Activated CD4-positive, alpha-beta T cell treated with anti-CD3 and anti-CD28 coated beads for 36 hours (primary cell): ENCODE measurements at regions not wholly inside any gene's neighbourhood (a gene's known extent, or its start where the extent isn't known, plus 50 kb on each side); places are given as distances from the start of the nearest gene placed in this dataset.
A peak's percentile ranks its signal among the peaks of the same experiment; 100 is the strongest.

Experiments used
- ATAC-seq: fragments of 200-7000 bp; cut with Tn5 transposase; one replicate; pipeline ENCODE4 v1.10.0; 2021; ENCODE audit warnings: mild to moderate bottlenecking, moderate library complexity
- CTCF ChIA-PET: fragments of 350-600 bp; sonication (Branson Sonifier 250); formaldehyde crosslinking; loops from one replicate; lab custom pipeline; 2021; ENCODE audit warnings: antibody characterized with exemption; lab: Charles Lee
- POLR2A ChIA-PET: fragments of 350-600 bp; sonication (Branson Sonifier 250); formaldehyde crosslinking; loops from one replicate; lab custom pipeline; 2021; ENCODE audit warnings: antibody characterized with exemption, inconsistent platforms; lab: Charles Lee
- DNase-seq: peaks from one replicate; pipeline ENCODE4 v3.0.0-alpha.2; 2020
- H3K27ac Mint-ChIP-seq: one replicate; pipeline ENCODE4 v1.8.0; 2021; ENCODE audit warnings: mixed read lengths
- H3K27me3 Mint-ChIP-seq: one replicate; pipeline ENCODE4 v1.8.0; 2021; ENCODE audit warnings: mixed read lengths
- H3K36me3 Mint-ChIP-seq: one replicate; pipeline ENCODE4 v1.8.0; 2021; ENCODE audit warnings: low read depth, mixed read lengths
- H3K4me1 Mint-ChIP-seq: one replicate; pipeline ENCODE4 v1.8.0; 2021; ENCODE audit warnings: mixed read lengths
- H3K4me3 Mint-ChIP-seq: one replicate; pipeline ENCODE4 v1.8.0; 2021; ENCODE audit warnings: mild to moderate bottlenecking, moderate library complexity, mixed read lengths
- H3K9me3 Mint-ChIP-seq: one replicate; pipeline ENCODE4 v1.8.0; 2021; ENCODE audit warnings: low read depth, mixed read lengths
- intact Hi-C, 2 experiments: fragments of 100-400 bp; cut with DNase I in 1 of 2; cut with micrococcal nuclease in 1 of 2; formaldehyde crosslinking; loops; one replicate each; pipeline versions ENCODE4 v1.14.2 to v1.15.1; 2022 to 2024; cut with DNase I, micrococcal nuclease

DNA sequence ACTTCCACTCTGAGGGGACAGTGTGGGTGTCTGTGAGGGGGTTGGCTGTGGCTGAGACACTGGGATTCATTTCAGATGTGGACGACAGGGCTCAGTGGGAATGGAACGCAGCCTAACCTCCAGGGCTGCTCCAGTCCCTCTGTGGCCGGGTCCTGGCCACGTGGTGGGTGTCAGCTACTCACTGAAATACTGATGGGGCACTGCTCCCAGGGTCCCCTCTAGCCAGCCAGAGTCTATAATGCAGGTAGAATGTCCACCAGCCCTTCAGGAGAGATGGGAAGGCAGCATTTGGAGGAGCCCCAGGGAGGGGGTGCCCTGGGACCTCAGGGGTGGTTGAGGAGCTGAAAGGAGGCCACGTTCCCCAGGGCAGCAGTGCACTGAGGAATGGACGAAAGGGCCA lies 87.2 kb upstream of the LANCL2 start:
- H3K9me3 Mint-ChIP-seq: no peaks in the 10 kb centered on the region

DNA sequence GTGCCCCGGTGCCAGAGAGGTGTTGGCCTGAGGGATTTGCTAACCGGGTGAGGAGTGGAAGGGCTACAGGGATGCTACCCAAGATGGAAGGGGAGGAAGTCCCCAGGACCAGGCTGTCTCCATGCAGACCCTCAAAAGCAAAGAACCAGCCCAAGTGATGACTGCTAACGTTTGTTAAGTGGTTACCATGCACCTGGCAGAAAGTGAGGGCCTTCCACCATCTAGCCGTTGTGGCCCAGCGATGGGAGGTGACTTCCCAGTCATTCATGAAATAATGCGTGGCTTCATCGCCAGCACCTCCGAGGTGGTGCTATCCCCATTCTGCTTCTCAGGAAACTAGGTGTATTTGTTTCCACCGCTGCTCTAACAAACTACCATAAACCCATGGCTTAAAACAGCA lies 86.8 kb upstream of the LANCL2 start:
- Mint-ChIP-seq H3K27me3 (peaks cover 2% of the 10 kb centered on the region), H3K4me3 (no peak overlapping the region), H3K9me3 (no peaks in the 10 kb centered on the region), H3K36me3 (no peaks in the 10 kb centered on the region), H3K27ac (no peak overlapping the region), H3K4me1 (no peaks in the 10 kb centered on the region)
- DNase-seq: no peak
- ATAC-seq: no peak
- CTCF ChIA-PET: interaction anchor here (0.6 to 6.4 kb wide), 3 partner anchors 10 to 310 kb away, joined by 3 to 53 read pairs (median 9); no protein-coding TSS in a partner anchor
- intact Hi-C loops: no loop called here
- POLR2A ChIA-PET: no interaction called here

More for the DNA sequence above, 87.2 kb upstream of the LANCL2 start:
- Mint-ChIP-seq H3K4me3 (no peak overlapping the region), H3K36me3 (no peaks in the 10 kb centered on the region), H3K27ac (no peak overlapping the region), H3K27me3 (peaks cover 2% of the 10 kb centered on the region), H3K4me1 (no peaks in the 10 kb centered on the region)
- no peak for ATAC-seq
- no peak for DNase-seq
- intact Hi-C loops: no loop called here
- ChIA-PET CTCF (interaction anchor here (0.6 to 6.4 kb wide), 3 partner anchors 10 to 310 kb away, joined by 3 to 53 read pairs (median 9); no protein-coding TSS in a partner anchor), POLR2A (no interaction called here)

DNA sequence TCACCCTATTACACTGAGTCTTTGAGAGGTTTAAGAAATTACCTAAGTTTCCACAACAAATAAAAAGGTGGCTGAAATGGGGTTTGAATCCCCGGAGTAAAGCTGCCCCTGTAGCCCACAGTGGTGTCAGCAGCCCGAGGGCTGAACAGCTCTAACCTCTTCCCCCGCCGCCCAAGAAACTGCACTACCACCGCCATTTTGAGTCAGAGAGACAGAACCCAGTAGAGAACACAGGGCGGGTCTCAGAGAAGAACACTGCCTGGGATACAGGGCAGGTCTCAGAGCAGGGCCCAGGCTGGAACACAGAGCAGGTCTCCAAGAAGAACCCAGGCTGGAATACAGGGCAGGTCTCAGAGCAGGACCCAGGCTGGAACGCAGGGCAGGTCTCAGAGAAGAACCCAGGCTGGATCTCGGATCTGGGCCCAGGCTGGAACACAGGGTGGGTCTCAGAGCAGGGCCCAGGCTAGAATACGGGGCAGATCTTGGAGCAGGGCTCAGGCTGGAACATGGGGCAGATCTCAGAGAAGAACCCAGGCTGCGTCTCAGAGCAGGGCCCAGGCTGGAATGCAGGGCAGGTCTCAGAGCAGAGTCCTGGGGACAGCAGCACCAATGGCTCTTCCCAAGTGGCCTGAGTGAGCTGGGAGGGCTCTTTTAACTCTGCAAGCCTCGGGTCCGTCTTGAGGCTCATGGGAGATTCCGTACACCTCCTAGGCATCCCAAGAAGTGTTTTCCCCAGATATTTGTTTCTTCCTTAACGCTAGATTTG lies 85.9 kb upstream of the LANCL2 start:
- H3K4me1 Mint-ChIP-seq: no peaks in the 10 kb centered on the region
- ATAC-seq: no peak
- H3K4me3 Mint-ChIP-seq: no peak overlapping the region
- no peak overlapping the region for H3K27ac Mint-ChIP-seq
- intact Hi-C loops: no loop called here
- DNase-seq: no peak
- no peaks in the 10 kb centered on the region for H3K27me3 Mint-ChIP-seq
- no peaks in the 10 kb centered on the region for H3K9me3 Mint-ChIP-seq
- POLR2A ChIA-PET: no interaction called here
- CTCF ChIA-PET: interaction anchor here (0.6 to 6.4 kb wide), 5 partner anchors 9 to 149 kb away, joined by 3 to 53 read pairs (median 3); no protein-coding TSS in a partner anchor
- H3K36me3 Mint-ChIP-seq: no peaks in the 10 kb centered on the region

DNA sequence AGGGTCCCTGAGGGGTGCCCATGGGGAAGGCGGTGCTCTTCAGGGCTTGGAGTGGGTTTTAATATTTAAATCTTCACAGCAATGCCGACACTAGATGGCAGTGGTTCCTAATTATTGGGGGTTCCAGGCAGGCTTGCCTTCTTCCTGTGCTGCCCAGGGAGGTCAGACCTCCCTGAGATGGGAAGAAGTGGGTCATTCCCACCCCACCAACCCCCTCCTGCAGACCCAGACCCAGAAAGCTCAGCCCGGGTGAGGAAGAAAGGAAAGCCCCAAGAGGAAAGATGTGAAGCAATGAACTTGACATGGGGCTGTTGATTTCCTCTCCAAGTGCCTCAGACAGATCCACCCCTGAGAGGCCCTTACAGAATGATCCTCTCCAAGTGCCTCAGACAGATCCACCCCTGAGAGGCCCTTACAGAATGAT lies 85.1 kb upstream of the LANCL2 start:
- no peaks in the 10 kb centered on the region for H3K27me3 Mint-ChIP-seq
- intact Hi-C loops: loop anchor here (1.0 to 5.0 kb wide), 4 partner anchors 85 to 317 kb away; partner anchors contain the start of gene LANCL2 (in 2 of the 2)
- DNase-seq (peak; percentile 77), ATAC-seq (peak; percentile 82)
- CTCF ChIA-PET: interaction anchor here (0.6 to 6.4 kb wide), 8 partner anchors 8 to 351 kb away, joined by 3 to 53 read pairs (median 3); no protein-coding TSS in a partner anchor
- H3K36me3 Mint-ChIP-seq: no peaks in the 10 kb centered on the region
- POLR2A ChIA-PET: no interaction called here
- no peaks in the 10 kb centered on the region for H3K9me3 Mint-ChIP-seq
- H3K27ac Mint-ChIP-seq: no peak overlapping the region
- H3K4me1 Mint-ChIP-seq: no peaks in the 10 kb centered on the region
- H3K4me3 Mint-ChIP-seq: no peak overlapping the region

- H3K27ac Mint-ChIP-seq: no peak overlapping the region
- ATAC-seq (no peak), DNase-seq (no peak)
- H3K9me3 Mint-ChIP-seq: no peaks in the 10 kb centered on the region
- H3K4me3 Mint-ChIP-seq: no peak overlapping the region
- H3K4me1 Mint-ChIP-seq: no peaks in the 10 kb centered on the region
- intact Hi-C loops: no loop called here
- no peaks in the 10 kb centered on the region for H3K27me3 Mint-ChIP-seq
- POLR2A ChIA-PET: no interaction called here
- no peaks in the 10 kb centered on the region for H3K36me3 Mint-ChIP-seq
- CTCF ChIA-PET: interaction anchor here (1.4 kb wide), 1 partner anchor 130 kb away, joined by 4 read pairs; no protein-coding TSS in a partner anchor
Measured at GRCh38 chr7:55285665-55286064, 79.5 kb upstream of the LANCL2 start.

GRCh38 chr7:55286666-55287065 lies 78.5 kb upstream of the LANCL2 start:
- intact Hi-C loops: no loop called here
- Mint-ChIP-seq H3K27me3 (no peaks in the 10 kb centered on the region), H3K9me3 (no peaks in the 10 kb centered on the region), H3K36me3 (no peaks in the 10 kb centered on the region), H3K4me3 (no peak overlapping the region), H3K4me1 (no peaks in the 10 kb centered on the region), H3K27ac (no peak overlapping the region)
- POLR2A ChIA-PET: no interaction called here
- DNase-seq (no peak), ATAC-seq (no peak)
- CTCF ChIA-PET: interaction anchor here (0.7 kb wide), 2 partner anchors 17 to 134 kb away, joined by 3 read pairs; no protein-coding TSS in a partner anchor

GRCh38 chr7:55288070-55288824 lies 76.9 kb upstream of the LANCL2 start:
- ATAC-seq (no peak), DNase-seq (no peak)
- Mint-ChIP-seq H3K27me3 (peaks cover 13% of the 10 kb centered on the region), H3K36me3 (no peaks in the 10 kb centered on the region), H3K4me3 (no peak overlapping the region), H3K4me1 (no peaks in the 10 kb centered on the region), H3K27ac (no peak overlapping the region), H3K9me3 (no peaks in the 10 kb centered on the region)
- intact Hi-C loops: no loop called here
- POLR2A ChIA-PET: no interaction called here
- CTCF ChIA-PET: interaction anchor here (0.8 to 2.2 kb wide), 7 partner anchors 9 to 127 kb away, joined by 3 to 9 read pairs (median 5); no protein-coding TSS in a partner anchor

GRCh38 chr7:55296070-55296469 lies 69.1 kb upstream of the LANCL2 start:
- ChIA-PET POLR2A (no interaction called here), CTCF (no interaction called here)
- no peaks in the 10 kb centered on the region for H3K36me3 Mint-ChIP-seq
- intact Hi-C loops: no loop called here
- H3K4me3 Mint-ChIP-seq: no peak overlapping the region
- peaks cover 38% of the 10 kb centered on the region for H3K27me3 Mint-ChIP-seq
- H3K9me3 Mint-ChIP-seq: no peaks in the 10 kb centered on the region
- H3K27ac Mint-ChIP-seq: no peak overlapping the region
- DNase-seq (no peak), ATAC-seq (no peak)
- H3K4me1 Mint-ChIP-seq: no peaks in the 10 kb centered on the region

DNA sequence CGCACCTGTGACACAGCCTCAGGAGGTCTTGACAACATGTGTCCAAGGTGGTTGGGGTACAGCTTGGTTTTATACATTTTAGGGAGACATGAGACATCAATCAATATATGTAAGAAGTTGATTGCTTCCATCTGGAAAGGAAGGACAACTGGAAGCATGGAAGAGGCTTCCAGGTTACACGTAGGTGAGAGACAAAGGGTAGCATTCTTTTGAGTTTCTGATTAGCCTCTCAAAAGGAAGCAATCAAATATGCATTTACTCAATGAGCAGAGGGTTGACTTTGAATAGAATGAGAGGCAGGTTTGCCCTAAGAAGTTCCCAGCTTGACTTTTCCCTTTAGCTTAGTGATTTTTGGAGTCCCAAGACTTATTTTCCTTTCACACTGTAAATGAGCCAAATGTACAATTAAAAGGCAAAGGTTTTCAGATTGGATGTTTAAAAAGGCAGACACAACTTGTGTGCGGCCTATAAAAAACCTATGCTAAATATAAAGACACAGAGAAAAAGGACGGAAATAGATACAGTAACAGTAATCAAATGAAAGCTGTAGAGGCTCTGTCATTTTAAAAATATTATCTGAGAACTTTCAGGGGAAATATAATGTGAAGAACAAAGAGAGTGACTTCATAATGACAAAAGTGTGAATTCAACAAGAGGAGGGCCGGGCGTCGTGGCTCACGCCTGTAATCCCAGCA lies 65.7 kb upstream of the LANCL2 start:
- DNase-seq: no peak
- peaks cover 3% of the 10 kb centered on the region for H3K4me1 Mint-ChIP-seq
- no peak overlapping the region for H3K4me3 Mint-ChIP-seq
- no peaks in the 10 kb centered on the region for H3K36me3 Mint-ChIP-seq
- POLR2A ChIA-PET: no interaction called here
- H3K27ac Mint-ChIP-seq: no peak overlapping the region
- H3K9me3 Mint-ChIP-seq: no peaks in the 10 kb centered on the region
- CTCF ChIA-PET: no interaction called here
- peaks cover 32% of the 10 kb centered on the region for H3K27me3 Mint-ChIP-seq
- intact Hi-C loops: no loop called here
- ATAC-seq: no peak

- H3K4me1 Mint-ChIP-seq: peaks cover 3% of the 10 kb centered on the region
- H3K4me3 Mint-ChIP-seq: no peak overlapping the region
- ChIA-PET CTCF (no interaction called here), POLR2A (no interaction called here)
- no peaks in the 10 kb centered on the region for H3K36me3 Mint-ChIP-seq
- no peak for DNase-seq
- no peak overlapping the region for H3K27ac Mint-ChIP-seq
- intact Hi-C loops: no loop called here
- peaks cover 38% of the 10 kb centered on the region for H3K27me3 Mint-ChIP-seq
- no peaks in the 10 kb centered on the region for H3K9me3 Mint-ChIP-seq
- ATAC-seq: no peak
Measured at GRCh38 chr7:55303220-55303619, 61.9 kb upstream of the LANCL2 start.

- Mint-ChIP-seq H3K4me3 (no peak overlapping the region), H3K9me3 (no peaks in the 10 kb centered on the region), H3K4me1 (peaks cover 13% of the 10 kb centered on the region), H3K36me3 (no peaks in the 10 kb centered on the region), H3K27me3 (peaks cover 32% of the 10 kb centered on the region), H3K27ac (no peak overlapping the region)
- intact Hi-C loops: no loop called here
- ATAC-seq (no peak), DNase-seq (no peak)
- POLR2A ChIA-PET: no interaction called here
- CTCF ChIA-PET: no interaction called here
Measured at GRCh38 chr7:55304018-55304762, 60.9 kb upstream of the LANCL2 start.
